Ovary (tissue), 7 donors: ENCODE measurements at regions not wholly inside any gene's neighbourhood (a gene's known extent, or its start where the extent isn't known, plus 50 kb on each side); places are given as distances from the start of the nearest gene placed in this dataset.

Source experiments
- DNase-seq, 5 donors: peaks; one replicate each; pipeline ENCODE4 v3.0.0-alpha.2; 2019 to 2020
- H3K27ac ChIP-seq, 2 donors: fragments of 200-600 bp; one replicate each; pipeline versions ENCODE4 v1.5.1 to v1.8.0; 2019 to 2022
- H3K27me3 ChIP-seq: fragments of 200-600 bp; one replicate; pipeline ENCODE4 v1.8.0; 2022
- H3K36me3 ChIP-seq: fragments of 200-600 bp; sonication (generic); one replicate; pipeline ENCODE4 v1.5.1; 2019
- H3K4me1 ChIP-seq: one replicate; pipeline ENCODE4 v1.8.1; 2013; ENCODE audit warnings: mild to moderate bottlenecking, moderate library complexity; ENCODE audit not compliant: insufficient read depth
- H3K4me3 ChIP-seq: fragments of 200-600 bp; sonication (generic); one replicate; pipeline ENCODE4 v1.5.1; 2017
- H3K9me3 ChIP-seq, 2 donors: fragments of 200-600 bp in 1 of 2; sonication (generic) in 1 of 2; one replicate each; pipeline versions ENCODE4 v1.5.1 to v1.8.1; 2013 to 2019; ENCODE audit warnings: mild to moderate bottlenecking in 1 of 2, moderate library complexity in 1 of 2
- EP300 ChIP-seq: sonication (generic); formaldehyde crosslinking; IDR thresholded peaks from one replicate; pipeline ENCODE4 v1.6.1; 2017; ENCODE audit warnings: antibody characterized with exemption
- POLR2A ChIP-seq: fragments of 450-650 bp; IDR thresholded peaks from one replicate; pipeline ENCODE4 v1.6.1; 2017; ENCODE audit warnings: antibody characterized with exemption, mild to moderate bottlenecking, moderate library complexity
- WGBS, 3 donors: extraction: QIAGEN DNeasy Blood & Tissue Kit in 1 of 3; methylation state at CpG; one replicate each; pipeline versions ENCODE4 v1.1.5 to v1.1.7; 2013 to 2017; 5-methylcytosine and 5-hydroxymethylcytosine counted together
- intact Hi-C, 4 donors: fragments of 100-400 bp; cut with DNase I; formaldehyde crosslinking; loops; one replicate each; pipeline versions ENCODE4 v1.11.0 to v1.15.1; 2022 to 2023
- TF ChIP-seq, protein P1 (sequence below), 3 donors: fragments of 450-650 bp in 2 of 3; fragments of 200-600 bp in 1 of 3; IDR thresholded peaks; one replicate each; pipeline versions ENCODE4 v1.5.1 to v1.8.0; 2016 to 2022; ENCODE audit warnings: antibody characterized with exemption in 3 of 3, mild to moderate bottlenecking in 1 of 3
- donor health status: DM: no; HTN: no; CAD: no; lungs with moderate emphysema.
- donor health status: DM: no; HTN: no; CAD: no.
- donor health status: Bipolar disorder and iron deficiency.
- donor health status: DM: no; HTN: no; CAD: no.
- donor health status: DM: yes; HTN: yes; CAD: no.

DNA sequence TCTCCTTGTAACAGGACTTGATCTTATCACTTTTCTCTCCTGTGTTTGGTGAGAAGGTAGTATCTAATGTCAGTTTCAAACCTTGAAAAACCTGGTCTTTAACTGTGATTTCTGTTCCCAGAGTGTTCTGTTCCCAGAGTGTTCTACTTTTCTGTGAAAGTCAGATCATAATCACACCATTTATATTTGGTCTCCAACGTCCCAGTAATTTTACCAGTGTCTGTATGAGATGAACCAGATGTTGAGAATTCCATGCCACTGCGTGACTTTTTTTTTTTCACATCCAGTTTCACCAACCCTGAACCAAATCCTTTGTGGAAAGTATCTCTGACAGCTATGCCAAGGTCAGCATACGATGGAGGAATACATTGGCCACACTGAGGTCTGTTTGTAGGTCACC lies 365.2 kb downstream of the USP25 start:
- Histone ChIP-seq H3K4me3 (no peak overlapping the region), H3K36me3 (no peaks in the 10 kb centered on the region), H3K27me3 (no peaks in the 10 kb centered on the region), H3K9me3 (no peaks in the 10 kb centered on the region), H3K4me1 (no peaks in the 10 kb centered on the region), H3K27ac (no peak overlapping the region)
- WGBS, 3 donors: 63 to 69% (median 68%) methylated on average over 3 of the region's 3 CpGs
- intact Hi-C loops: no loop called here
- TF ChIP-seq, protein P1, sequence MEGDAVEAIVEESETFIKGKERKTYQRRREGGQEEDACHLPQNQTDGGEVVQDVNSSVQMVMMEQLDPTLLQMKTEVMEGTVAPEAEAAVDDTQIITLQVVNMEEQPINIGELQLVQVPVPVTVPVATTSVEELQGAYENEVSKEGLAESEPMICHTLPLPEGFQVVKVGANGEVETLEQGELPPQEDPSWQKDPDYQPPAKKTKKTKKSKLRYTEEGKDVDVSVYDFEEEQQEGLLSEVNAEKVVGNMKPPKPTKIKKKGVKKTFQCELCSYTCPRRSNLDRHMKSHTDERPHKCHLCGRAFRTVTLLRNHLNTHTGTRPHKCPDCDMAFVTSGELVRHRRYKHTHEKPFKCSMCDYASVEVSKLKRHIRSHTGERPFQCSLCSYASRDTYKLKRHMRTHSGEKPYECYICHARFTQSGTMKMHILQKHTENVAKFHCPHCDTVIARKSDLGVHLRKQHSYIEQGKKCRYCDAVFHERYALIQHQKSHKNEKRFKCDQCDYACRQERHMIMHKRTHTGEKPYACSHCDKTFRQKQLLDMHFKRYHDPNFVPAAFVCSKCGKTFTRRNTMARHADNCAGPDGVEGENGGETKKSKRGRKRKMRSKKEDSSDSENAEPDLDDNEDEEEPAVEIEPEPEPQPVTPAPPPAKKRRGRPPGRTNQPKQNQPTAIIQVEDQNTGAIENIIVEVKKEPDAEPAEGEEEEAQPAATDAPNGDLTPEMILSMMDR (IDR thresholded peaks at IDR 0.05): no peak
- TF ChIP-seq POLR2A (no peak), EP300 (no peak)
- DNase-seq: no peak

DNA sequence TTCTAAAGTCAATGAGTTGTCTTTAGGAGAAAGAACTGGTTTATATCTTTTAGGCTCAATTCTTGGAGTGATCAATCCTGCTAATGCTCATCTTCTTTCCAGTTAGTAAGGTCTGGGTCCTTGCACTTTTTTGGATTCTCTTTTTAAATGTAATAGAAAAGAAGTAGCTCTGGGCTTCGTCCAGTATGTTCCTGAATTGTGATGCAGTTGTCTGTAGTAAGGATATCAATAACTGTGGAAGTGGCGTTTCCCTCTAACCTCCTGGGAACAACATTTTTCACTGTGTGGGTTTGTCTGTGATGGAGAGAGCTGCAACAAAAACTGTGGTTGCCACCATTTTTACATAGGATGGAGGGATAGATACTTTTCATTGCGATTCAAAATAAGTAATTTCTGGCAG lies 367.2 kb downstream of the USP25 start:
- TF ChIP-seq, protein P1 (IDR thresholded peaks at IDR 0.05): no peak
- TF ChIP-seq EP300 (no peak), POLR2A (no peak)
- intact Hi-C loops: no loop called here
- 92 to 93% (median 93%) methylated on average over 3 of the region's 3 CpGs for WGBS, 3 donors
- Histone ChIP-seq H3K4me1 (no peaks in the 10 kb centered on the region), H3K4me3 (no peak overlapping the region), H3K27me3 (no peaks in the 10 kb centered on the region), H3K36me3 (no peaks in the 10 kb centered on the region), H3K27ac (no peak overlapping the region), H3K9me3 (no peaks in the 10 kb centered on the region)
- no peak for DNase-seq

DNA sequence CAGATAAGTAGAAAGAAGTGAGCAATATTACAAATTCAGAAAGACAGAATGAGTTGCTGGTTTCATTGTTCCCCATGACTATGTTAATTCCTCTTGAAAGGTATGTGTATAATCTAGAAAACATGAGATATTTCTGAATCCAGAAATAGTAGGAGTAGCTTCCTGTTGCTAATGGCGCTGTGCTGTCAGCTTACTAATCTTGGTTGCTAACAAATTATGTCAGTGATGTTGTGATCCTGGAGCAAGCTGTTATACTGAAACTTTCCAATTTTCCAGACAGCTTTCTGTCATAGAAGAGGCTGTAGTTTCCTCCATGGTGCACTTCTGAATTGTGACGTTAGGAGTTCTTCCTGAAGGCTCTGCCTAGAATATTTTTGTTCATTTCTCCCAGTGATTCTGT lies 372.3 kb downstream of the USP25 start:
- no peak overlapping the region for H3K27ac ChIP-seq
- no peaks in the 10 kb centered on the region for H3K27me3 ChIP-seq
- DNase-seq: no peak
- intact Hi-C loops: no loop called here
- no peaks in the 10 kb centered on the region for H3K9me3 ChIP-seq
- no peaks in the 10 kb centered on the region for H3K4me1 ChIP-seq
- H3K36me3 ChIP-seq: no peaks in the 10 kb centered on the region
- whole genome bisulfite sequencing, 3 donors: 59 to 76% (median 73%) methylated on average over 2 of the region's 2 CpGs
- H3K4me3 ChIP-seq: no peak overlapping the region
- no peak for TF ChIP-seq EP300
- TF ChIP-seq, protein P1 (IDR thresholded peaks at IDR 0.05): no peak
- TF ChIP-seq POLR2A: no peak

DNA sequence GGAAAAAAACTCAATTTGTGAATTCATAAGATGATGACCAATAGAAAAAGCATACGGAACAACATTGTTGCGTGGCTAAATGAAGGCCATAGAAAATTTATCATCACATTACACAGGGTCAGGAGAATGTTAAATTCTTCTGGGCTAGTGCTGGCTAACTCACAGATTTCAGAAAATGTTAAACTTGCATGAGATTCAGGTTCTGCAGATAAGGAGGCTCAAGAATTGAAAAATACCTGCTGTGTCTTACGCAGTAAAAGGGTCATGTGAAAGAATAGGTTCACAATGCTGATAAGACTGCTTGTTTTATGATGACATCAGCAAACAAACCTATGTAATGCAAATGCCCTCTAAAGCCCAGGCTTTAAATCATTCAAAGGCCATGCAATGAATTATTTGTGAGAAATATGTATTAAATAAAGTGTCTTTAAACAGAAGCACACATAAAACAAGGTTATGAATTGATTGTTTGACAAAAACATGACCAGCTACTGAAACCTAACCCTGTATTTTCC lies 378.8 kb downstream of the USP25 start:
- no peaks in the 10 kb centered on the region for H3K36me3 ChIP-seq
- no peaks in the 10 kb centered on the region for H3K4me1 ChIP-seq
- no peak for DNase-seq
- H3K27me3 ChIP-seq: no peaks in the 10 kb centered on the region
- H3K9me3 ChIP-seq: no peaks in the 10 kb centered on the region
- TF ChIP-seq POLR2A (no peak), EP300 (no peak)
- TF ChIP-seq, protein P1 (IDR thresholded peaks at IDR 0.05): no peak
- no peak overlapping the region for H3K4me3 ChIP-seq
- WGBS, 3 donors: 94 to 96% (median 95%) methylated on average over 3 of the region's 3 CpGs
- no peak overlapping the region for H3K27ac ChIP-seq
- intact Hi-C loops: no loop called here
